ENCODE measurements at regions not wholly inside any gene's neighbourhood (a gene's known extent, or its start where the extent isn't known, plus 50 kb on each side); places are given as distances from the start of the nearest gene placed in this dataset.

- TF ChIP-seq, protein P1, sequence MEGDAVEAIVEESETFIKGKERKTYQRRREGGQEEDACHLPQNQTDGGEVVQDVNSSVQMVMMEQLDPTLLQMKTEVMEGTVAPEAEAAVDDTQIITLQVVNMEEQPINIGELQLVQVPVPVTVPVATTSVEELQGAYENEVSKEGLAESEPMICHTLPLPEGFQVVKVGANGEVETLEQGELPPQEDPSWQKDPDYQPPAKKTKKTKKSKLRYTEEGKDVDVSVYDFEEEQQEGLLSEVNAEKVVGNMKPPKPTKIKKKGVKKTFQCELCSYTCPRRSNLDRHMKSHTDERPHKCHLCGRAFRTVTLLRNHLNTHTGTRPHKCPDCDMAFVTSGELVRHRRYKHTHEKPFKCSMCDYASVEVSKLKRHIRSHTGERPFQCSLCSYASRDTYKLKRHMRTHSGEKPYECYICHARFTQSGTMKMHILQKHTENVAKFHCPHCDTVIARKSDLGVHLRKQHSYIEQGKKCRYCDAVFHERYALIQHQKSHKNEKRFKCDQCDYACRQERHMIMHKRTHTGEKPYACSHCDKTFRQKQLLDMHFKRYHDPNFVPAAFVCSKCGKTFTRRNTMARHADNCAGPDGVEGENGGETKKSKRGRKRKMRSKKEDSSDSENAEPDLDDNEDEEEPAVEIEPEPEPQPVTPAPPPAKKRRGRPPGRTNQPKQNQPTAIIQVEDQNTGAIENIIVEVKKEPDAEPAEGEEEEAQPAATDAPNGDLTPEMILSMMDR (IDR thresholded peaks at IDR 0.05): no peak
- no peak for TF ChIP-seq POLR2A (IDR thresholded peaks at IDR 0.05)
These were observed 1630.1 kb downstream of the MAT2B start for GRCh38 chr5:165135565-165135964.
